Peyer's patch (tissue), 4 donors: ENCODE measurements at regions not wholly inside any gene's neighbourhood (a gene's known extent, or its start where the extent isn't known, plus 50 kb on each side); places are given as distances from the start of the nearest gene placed in this dataset.

Experiments
- CTCF ChIP-seq, 6 experiments: fragments of 450-650 bp in 4 of 6; fragments of 200-600 bp in 2 of 6; sonication (generic) in 1 of 6; IDR thresholded peaks; one replicate each; pipeline ENCODE4 v1.5.1; 2017 to 2019; ENCODE audit warnings: antibody characterized with exemption in 6 of 6, mild to moderate bottlenecking in 3 of 6, moderate library complexity in 1 of 6
- POLR2A ChIP-seq, 2 donors: fragments of 450-650 bp; IDR thresholded peaks; one replicate each; pipeline ENCODE4 v1.5.1; 2017; ENCODE audit warnings: antibody characterized with exemption in 2 of 2, mild to moderate bottlenecking in 2 of 2, moderate library complexity in 2 of 2

GRCh38 chr14:83969998-83970397 is 1559.9 kb upstream of the FLRT2 start:
- no peak for TF ChIP-seq CTCF (IDR thresholded peaks at IDR 0.05)
- TF ChIP-seq POLR2A (IDR thresholded peaks at IDR 0.05), result no peak
